ENCODE measurements at regions not wholly inside any gene's neighbourhood (a gene's known extent, or its start where the extent isn't known, plus 50 kb on each side); places are given as distances from the start of the nearest gene placed in this dataset.

DNA sequence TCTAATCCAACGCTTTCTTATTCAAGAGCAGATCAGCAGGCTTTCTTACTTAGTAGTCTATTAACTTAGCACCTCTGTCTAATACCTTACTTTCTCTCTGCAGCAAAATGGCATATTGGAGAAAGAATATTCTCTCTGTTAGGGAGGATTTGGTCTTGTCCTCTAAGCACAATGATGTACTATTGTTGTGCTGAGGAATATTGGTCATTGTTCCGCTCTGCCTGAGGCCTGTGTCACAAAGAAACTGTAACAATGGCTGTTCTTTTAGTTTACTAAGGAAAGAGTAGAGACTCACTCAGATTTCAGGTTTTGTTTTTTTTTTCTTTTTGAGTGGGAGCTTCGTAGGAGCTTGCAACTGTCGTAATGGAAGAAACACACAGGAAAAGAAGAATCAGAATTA, 1358.8 kb downstream of the LRFN5 start:
- TF ChIP-seq CTCF (IDR thresholded peaks at IDR 0.05) (no peak), POLR2A (IDR thresholded peaks at IDR 0.05) (no peak)
